PC-3 (cell line): ENCODE measurements at regions not wholly inside any gene's neighbourhood (a gene's known extent, or its start where the extent isn't known, plus 50 kb on each side); places are given as distances from the start of the nearest gene placed in this dataset.

Experiments
- ATAC-seq: fragments of 200-7000 bp; cut with Tn5 transposase; 2 replicates; pipeline ENCODE4 v1.9.1; 2020; ENCODE audit warnings: mild to moderate bottlenecking, moderate library complexity
- BruUV-seq: library from RNA; stranded (reverse); fragments of 400-500 nt; replicated peaks from 2 replicates; lab custom pipeline; 2021; lab: Mats Ljungman, UMichigan
- CTCF ChIA-PET: fragments of 300-600 bp; sonication (Branson Sonifier 250); formaldehyde crosslinking; loops from one replicate; lab custom pipeline; 2022; ENCODE audit warnings: antibody characterized with exemption; lab: Charles Lee
- POLR2A ChIA-PET: fragments of 300-600 bp; sonication (Branson Sonifier 250); formaldehyde crosslinking; loops from one replicate; lab custom pipeline; 2022; ENCODE audit warnings: antibody characterized with exemption; ENCODE audit not compliant: unreplicated experiment; lab: Charles Lee
- DNase-seq: peaks from one replicate; pipeline ENCODE4 v3.0.0-alpha.2; 2015
- H2AFZ ChIP-seq: fragments of 300-600 bp; sonication (generic); 2 replicates; pipeline ENCODE4 v1.6.0; 2016; ENCODE audit warnings: antibody characterized with exemption, low read length
- H3F3A ChIP-seq: fragments of 300-600 bp; sonication (generic); one replicate; pipeline ENCODE4 v1.6.0; 2017; ENCODE audit warnings: antibody characterized with exemption, low read length, control low read depth, mild to moderate bottlenecking; ENCODE audit not compliant: unreplicated experiment
- H3K27ac ChIP-seq: fragments of 300-600 bp; sonication (generic); 2 replicates; pipeline ENCODE4 v1.5.1; 2016; ENCODE audit warnings: mild to moderate bottlenecking, low read length
- H3K27me3 ChIP-seq: fragments of 300-600 bp; sonication (generic); 2 replicates; pipeline ENCODE4 v1.6.1; 2016; ENCODE audit warnings: low read length, mixed read lengths
- H3K36me3 ChIP-seq: fragments of 300-600 bp; sonication (generic); 2 replicates; pipeline ENCODE4 v1.6.1; 2016; ENCODE audit warnings: low read depth, mixed run types, low read length, mixed read lengths
- H3K4me1 ChIP-seq: fragments of 300-600 bp; sonication (generic); 2 replicates; pipeline ENCODE4 v1.5.1; 2016; ENCODE audit warnings: low read length; ENCODE audit not compliant: insufficient read depth
- H3K4me2 ChIP-seq: fragments of 300-600 bp; sonication (generic); 2 replicates; pipeline ENCODE4 v1.6.0; 2016; ENCODE audit warnings: low read length
- H3K4me3 ChIP-seq: fragments of 300-600 bp; sonication (generic); 2 replicates; pipeline ENCODE4 v1.5.1; 2016; ENCODE audit warnings: mild to moderate bottlenecking, low read length, mixed read lengths
- H3K79me2 ChIP-seq: fragments of 300-600 bp; sonication (generic); 2 replicates; pipeline ENCODE4 v1.6.1; 2017; ENCODE audit warnings: low read length, mixed read lengths
- H3K9ac ChIP-seq: fragments of 300-600 bp; sonication (generic); 2 replicates; pipeline ENCODE4 v1.6.0; 2016; ENCODE audit warnings: mild to moderate bottlenecking, low read length
- H3K9me2 ChIP-seq: fragments of 300-600 bp; sonication (generic); replicated peaks from 2 replicates; pipeline ENCODE4 v1.6.1; 2016; ENCODE audit warnings: mixed run types, low read length, mixed read lengths
- H3K9me3 ChIP-seq: fragments of 300-600 bp; sonication (generic); 2 replicates; pipeline ENCODE4 v1.6.1; 2016; ENCODE audit warnings: low read length, mixed read lengths
- H4K20me1 ChIP-seq: fragments of 300-600 bp; sonication (generic); 2 replicates; pipeline ENCODE4 v1.6.1; 2016; ENCODE audit warnings: low read length, mixed read lengths
- EZH2 ChIP-seq: fragments of 300-600 bp; sonication (generic); IDR thresholded peaks from one replicate; pipeline ENCODE4 v1.6.1; 2017; ENCODE audit warnings: antibody characterized with exemption, mild to moderate bottlenecking, low read length; ENCODE audit not compliant: unreplicated experiment
- EZH2phosphoT487 ChIP-seq: fragments of 300-600 bp; sonication (generic); IDR thresholded peaks from 2 replicates; pipeline ENCODE4 v1.6.1; 2018; ENCODE audit warnings: mild to moderate bottlenecking, antibody characterized with exemption, low read length, borderline replicate concordance
- intact Hi-C: fragments of 100-400 bp; cut with micrococcal nuclease; formaldehyde crosslinking; loops from 2 replicates; pipeline ENCODE4 v1.9.0; 2023
- TF ChIP-seq, protein P1 (sequence below): fragments of 300-600 bp; sonication (generic); conservative IDR thresholded peaks from 2 replicates; pipeline ENCODE4 v1.5.1; 2017; ENCODE audit warnings: antibody characterized with exemption, low read depth, mild to moderate bottlenecking, low read length

DNA sequence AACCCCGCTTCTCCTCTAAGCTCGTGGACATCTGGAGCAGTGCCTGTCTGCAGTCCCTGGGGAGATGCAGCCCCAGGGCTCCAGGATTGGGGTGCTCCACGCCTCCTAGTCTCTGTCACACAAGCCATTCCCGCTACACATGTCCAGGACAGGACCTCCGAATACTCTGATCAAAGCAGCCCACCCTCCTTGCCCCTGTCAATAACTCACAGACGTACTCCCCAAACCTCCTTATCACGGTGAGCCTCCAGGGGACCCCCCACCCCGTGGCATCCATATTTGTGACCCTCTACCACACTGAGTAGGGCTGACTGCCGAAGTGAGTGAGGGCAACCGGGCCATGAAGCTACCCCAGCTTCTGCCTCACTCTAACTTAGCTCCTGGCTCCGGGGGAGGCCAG, 727.7 kb downstream of the GALR1 start:
- no peak for ATAC-seq
- no peak overlapping the region for H3K4me2 ChIP-seq

DNA sequence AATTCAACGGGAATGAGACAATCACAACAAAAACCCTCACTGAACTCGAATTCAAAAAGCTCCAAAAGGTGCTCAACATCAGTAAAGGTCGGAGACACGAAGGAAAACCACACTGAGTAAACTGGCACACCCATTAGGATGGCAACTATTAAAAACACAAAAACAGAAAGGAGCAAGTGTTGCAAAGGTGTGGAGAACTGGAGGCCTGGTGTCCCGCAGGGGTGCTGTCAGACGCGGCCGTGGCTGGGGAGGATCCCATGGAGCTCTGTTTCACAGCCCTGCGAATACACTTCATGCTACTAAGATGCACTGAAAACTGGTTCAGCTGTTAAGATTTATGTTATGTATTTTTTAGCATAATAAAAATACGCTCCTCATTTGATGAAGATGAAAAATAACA, 730.6 kb downstream of the GALR1 start:
- no peak overlapping the region for H3K4me2 ChIP-seq
- H4K20me1 ChIP-seq, result no peaks in the 10 kb centered on the region
- H3K9me3 ChIP-seq, result no peaks in the 10 kb centered on the region
- intact Hi-C loops, result no loop called here
- H3K36me3 ChIP-seq, result no peaks in the 10 kb centered on the region
- DNase-seq, result no peak
- peaks cover 49% of the 10 kb centered on the region for H3K27me3 ChIP-seq
- CTCF ChIA-PET, result no interaction called here
- H3K9me2 ChIP-seq, result no peaks in the 10 kb centered on the region
- no peak for ATAC-seq
- H3K4me3 ChIP-seq, result no peak overlapping the region
- no peak overlapping the region for H3K27ac ChIP-seq
- no peaks in the 10 kb centered on the region for H3K4me1 ChIP-seq
- no TSS peak for BruUV-seq
- no peaks in the 10 kb centered on the region for H3K79me2 ChIP-seq
- no peaks in the 10 kb centered on the region for H3F3A ChIP-seq
- H2AFZ ChIP-seq, result no peak overlapping the region
- TF ChIP-seq EZH2 (no peak), EZH2phosphoT487 (no peak)
- TF ChIP-seq, protein P1, sequence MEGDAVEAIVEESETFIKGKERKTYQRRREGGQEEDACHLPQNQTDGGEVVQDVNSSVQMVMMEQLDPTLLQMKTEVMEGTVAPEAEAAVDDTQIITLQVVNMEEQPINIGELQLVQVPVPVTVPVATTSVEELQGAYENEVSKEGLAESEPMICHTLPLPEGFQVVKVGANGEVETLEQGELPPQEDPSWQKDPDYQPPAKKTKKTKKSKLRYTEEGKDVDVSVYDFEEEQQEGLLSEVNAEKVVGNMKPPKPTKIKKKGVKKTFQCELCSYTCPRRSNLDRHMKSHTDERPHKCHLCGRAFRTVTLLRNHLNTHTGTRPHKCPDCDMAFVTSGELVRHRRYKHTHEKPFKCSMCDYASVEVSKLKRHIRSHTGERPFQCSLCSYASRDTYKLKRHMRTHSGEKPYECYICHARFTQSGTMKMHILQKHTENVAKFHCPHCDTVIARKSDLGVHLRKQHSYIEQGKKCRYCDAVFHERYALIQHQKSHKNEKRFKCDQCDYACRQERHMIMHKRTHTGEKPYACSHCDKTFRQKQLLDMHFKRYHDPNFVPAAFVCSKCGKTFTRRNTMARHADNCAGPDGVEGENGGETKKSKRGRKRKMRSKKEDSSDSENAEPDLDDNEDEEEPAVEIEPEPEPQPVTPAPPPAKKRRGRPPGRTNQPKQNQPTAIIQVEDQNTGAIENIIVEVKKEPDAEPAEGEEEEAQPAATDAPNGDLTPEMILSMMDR, result no peak
- no peak overlapping the region for H3K9ac ChIP-seq
- POLR2A ChIA-PET, result no interaction called here

More for the DNA sequence above, 727.7 kb downstream of the GALR1 start:
- Histone ChIP-seq H3K4me1 (no peaks in the 10 kb centered on the region), H3K79me2 (no peaks in the 10 kb centered on the region), H3K27ac (no peak overlapping the region), H3K9me2 (no peaks in the 10 kb centered on the region), H4K20me1 (no peaks in the 10 kb centered on the region), H3K27me3 (peaks cover 40% of the 10 kb centered on the region), H3K9me3 (no peaks in the 10 kb centered on the region), H2AFZ (no peak overlapping the region), H3F3A (no peaks in the 10 kb centered on the region), H3K9ac (no peak overlapping the region), H3K4me3 (no peak overlapping the region), H3K36me3 (no peaks in the 10 kb centered on the region)
- CTCF ChIA-PET, result no interaction called here
- no peak for TF ChIP-seq EZH2
- BruUV-seq, result no TSS peak
- DNase-seq, result no peak
- intact Hi-C loops, result no loop called here
- POLR2A ChIA-PET, result no interaction called here

DNA sequence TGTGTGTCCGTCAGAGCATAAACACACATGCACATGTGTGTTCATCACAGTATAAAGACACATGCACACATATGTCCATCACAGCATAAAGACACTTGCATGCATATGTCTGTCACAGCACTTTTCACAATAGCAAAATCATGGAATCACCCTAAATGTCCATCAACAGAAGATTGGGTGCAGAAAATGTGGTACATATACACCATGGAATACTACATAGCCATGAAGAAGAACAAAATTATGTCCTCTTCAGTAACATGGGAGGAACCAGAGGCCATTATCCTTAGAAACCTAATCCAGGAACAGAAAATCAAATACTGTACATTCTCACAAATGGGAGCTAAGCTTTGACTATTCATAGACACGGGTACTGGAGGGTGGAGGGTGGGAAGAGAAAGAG, 732.2 kb downstream of the GALR1 start:
- no peaks in the 10 kb centered on the region for H3K4me1 ChIP-seq
- CTCF ChIA-PET, result no interaction called here
- no peaks in the 10 kb centered on the region for H3K9me2 ChIP-seq
- DNase-seq, result no peak
- no TSS peak for BruUV-seq
- H3K36me3 ChIP-seq, result no peaks in the 10 kb centered on the region
- H3K27ac ChIP-seq, result no peak overlapping the region
- no peak for ATAC-seq
- H2AFZ ChIP-seq, result no peak overlapping the region
- no peak overlapping the region for H3K4me3 ChIP-seq
- POLR2A ChIA-PET, result no interaction called here
- no peak for TF ChIP-seq EZH2phosphoT487
- TF ChIP-seq, protein P1, result no peak
- TF ChIP-seq EZH2, result no peak
- peaks cover 63% of the 10 kb centered on the region for H3K27me3 ChIP-seq
- no peaks in the 10 kb centered on the region for H4K20me1 ChIP-seq
- H3K79me2 ChIP-seq, result no peaks in the 10 kb centered on the region
- no peak overlapping the region for H3K9ac ChIP-seq
- H3K9me3 ChIP-seq, result no peaks in the 10 kb centered on the region
- no peak overlapping the region for H3K4me2 ChIP-seq
- H3F3A ChIP-seq, result no peaks in the 10 kb centered on the region
- intact Hi-C loops, result no loop called here
